NCI-H2081 treated with DMSO at 0.1 percent for 48 hours (cell line): ENCODE measurements at regions not wholly inside any gene's neighbourhood (a gene's known extent, or its start where the extent isn't known, plus 50 kb on each side); places are given as distances from the start of the nearest gene placed in this dataset.
"Not testable (repeated sequence)": the region's sequence is repeated elsewhere in the genome, so short reads cannot be mapped to it uniquely, and the experiment has no call there.

Experiments used
- DNase-seq: peaks from one replicate; lab custom pipeline; 2025; lab: John Stamatoyannopoulos, UW

DNA sequence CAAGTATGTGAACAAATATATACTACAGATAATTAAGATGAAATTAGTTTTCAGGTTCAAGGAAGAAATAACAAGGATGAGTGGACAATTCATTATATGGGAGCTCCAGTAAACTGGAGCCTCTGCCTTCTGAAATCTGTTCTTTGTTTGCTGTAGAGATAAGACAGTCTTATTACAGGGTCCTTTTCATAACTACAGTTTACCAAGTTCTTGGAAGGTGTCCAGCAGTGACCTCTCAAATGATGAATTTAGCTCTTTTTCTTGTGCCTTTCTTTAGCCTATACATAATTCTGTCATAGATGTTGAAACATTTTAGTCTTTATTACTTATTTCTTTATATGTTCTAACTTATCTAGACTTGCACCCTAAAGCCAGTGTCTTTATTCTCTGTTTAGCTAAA is 89.7 kb upstream of the GBE1 start:
- DNase-seq: no peak

DNA sequence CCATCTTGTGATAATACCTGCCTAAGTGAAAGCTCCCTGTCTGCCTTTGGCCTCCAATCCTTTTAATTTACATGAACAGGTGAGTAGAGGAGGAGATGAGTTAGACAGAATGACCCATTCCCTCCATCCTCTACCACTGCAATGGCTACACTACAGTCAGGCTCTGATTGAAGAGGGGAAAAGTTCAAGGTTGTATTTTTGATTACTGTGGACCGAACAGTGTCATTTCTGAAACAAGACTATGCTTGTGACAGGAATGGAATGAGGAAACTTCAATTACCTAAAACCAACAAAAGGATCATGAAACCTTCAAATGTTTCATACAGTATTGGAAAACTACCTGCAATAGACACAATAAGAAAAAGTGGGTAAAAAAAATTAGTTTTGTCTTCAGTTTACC is 85.5 kb upstream of the GBE1 start:
- no peak for DNase-seq

DNA sequence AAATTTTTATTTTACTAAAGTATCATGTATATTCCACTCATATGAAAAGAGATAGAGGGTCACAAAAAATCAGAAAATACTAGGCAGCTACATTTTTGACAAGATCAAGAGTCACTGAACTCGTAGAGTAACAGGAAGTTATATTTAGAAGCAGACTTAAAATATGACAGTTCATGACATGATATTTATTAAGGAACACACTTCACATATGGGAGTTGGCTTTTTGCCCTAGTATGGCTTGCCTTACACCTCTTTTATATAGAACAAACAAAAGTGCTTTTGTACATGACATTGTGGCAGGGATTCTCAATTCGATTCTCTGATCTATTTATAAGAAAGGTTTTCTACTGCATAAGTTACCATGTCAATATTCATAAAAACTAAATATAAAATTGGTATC is 80.1 kb upstream of the GBE1 start:
- DNase-seq: no peak

DNA sequence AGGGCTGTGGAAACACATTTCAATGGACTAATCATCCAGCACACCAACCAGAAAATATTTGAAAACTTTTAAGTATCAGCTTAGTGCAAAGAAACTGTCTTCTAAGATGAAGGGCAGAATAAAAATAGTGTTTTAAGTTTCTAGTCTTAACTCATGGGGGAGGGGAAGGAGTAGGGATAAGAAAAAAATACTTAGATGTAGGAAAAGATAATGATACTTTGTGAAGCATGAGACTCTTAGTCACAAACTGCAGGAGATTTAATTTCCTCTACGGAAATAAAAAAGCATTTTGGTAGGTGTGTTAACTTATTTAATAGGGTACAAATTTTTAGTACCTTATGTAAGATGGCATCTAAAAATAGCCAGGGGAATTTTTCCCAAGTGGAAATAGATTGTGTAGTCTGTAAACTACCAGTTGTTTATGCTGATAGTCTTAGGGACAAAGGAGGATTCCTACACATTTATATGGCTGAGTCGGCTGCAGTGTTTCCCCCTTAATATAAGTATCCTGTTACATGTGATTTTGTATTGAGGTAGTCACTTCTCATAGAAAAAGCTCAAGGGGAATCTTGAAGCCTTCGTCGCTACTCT is 78.2 kb upstream of the GBE1 start:
- no peak for DNase-seq

DNA sequence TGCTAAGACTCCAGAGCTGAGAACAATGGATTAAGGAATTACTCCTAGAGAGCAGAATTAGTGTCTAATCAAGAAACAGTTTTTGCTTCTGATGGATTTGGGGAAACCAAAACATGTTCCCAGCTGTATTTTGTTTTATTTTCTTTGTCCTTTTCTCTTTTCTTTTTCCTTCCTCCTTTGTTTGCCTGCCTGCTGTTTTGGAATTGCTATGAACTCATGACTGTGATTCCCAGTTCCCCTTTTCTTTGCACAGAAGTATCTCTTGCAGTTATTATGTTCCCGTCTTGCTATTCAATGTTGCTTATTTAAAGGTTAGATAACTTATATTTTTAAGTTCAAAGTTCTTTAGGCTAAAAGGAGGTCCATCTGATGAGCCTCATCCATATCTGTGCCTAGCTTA is 77.0 kb upstream of the GBE1 start:
- DNase-seq: no peak

DNA sequence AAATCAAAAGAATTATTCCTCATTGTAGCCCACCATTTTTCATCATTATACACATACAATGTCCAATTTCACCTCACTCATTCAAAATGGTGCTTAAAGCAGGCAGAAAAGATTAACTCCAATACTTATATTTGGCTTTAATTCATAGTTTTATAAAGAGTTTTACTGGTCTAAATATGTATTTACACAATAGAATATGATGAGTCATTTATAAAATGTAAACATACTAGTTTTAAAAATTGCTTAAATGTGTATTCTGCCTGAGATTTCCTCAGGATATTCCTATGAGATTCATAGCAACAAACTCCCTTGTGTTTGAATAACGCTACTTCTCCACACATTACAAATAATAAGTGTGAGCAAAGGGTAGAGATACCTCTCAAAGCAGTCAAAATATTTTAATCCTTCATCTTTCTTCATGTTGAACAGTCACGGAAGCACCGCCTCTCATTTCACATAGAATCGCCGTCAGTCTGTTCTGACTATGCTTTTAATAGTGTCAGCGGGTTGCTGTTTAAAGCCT is 75.7 kb upstream of the GBE1 start:
- no peak for DNase-seq

DNA sequence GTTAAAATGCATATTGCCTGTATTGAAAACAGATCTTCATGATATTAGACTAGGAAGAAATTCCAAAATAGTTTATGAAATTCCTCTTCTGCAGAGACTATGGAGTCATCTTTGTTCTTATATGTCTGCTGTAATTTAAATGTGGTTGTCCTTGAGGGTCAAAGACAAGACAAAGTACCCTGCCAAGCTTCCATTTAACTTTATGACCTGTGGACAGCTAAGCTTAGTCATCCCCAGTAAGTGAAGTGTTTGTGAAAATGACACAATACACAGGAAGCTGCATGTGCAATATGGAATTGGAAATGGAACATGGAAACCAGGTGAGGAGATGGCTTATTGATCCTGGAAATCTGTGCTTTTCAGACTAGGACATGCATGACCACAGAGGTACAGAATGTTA is 68.5 kb upstream of the GBE1 start:
- no peak for DNase-seq

DNA sequence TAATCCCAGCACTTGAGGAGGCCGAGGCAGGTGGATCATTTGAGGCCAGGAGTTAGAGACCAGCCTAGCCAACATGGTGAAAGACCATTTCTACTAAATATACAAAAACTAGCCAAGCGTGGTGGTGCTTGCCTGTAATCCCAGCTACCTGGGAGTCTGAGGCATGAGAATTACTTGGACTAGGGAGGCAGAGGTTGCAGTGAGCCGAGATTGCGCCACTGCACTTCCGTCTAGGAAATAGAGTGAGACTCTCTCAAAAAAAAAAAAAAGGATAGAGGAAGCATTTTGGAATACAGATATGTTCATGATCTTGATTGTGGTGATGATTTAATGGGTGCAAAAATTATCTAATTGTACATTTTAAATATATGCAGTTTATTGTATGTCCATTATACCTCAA is 67.8 kb upstream of the GBE1 start:
- not testable (repeated sequence) for DNase-seq

DNA sequence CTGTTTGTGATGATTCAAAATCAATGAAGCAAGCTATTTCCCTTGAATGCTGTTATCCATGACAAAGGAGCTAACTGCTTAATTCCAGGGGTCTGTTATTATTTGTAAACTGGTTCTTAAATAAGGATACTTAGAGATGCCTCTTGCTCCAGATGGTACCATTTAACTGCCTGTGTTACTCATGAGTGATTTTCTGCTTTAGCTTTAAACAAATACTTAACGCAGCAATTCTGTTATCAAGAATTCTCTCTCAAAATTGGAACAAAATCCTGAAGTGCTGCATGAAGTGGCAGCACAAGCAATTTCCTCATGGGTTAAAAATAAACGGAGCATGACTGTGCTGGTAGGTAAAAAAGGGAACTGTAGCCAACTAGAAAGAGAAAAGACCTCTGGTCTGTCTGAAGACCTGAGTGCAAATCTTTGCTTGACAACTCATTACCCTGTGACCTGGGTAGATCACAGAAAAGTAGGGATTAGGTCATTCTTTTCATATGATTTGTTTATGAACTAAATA is 62.5 kb upstream of the GBE1 start:
- DNase-seq: no peak

DNA sequence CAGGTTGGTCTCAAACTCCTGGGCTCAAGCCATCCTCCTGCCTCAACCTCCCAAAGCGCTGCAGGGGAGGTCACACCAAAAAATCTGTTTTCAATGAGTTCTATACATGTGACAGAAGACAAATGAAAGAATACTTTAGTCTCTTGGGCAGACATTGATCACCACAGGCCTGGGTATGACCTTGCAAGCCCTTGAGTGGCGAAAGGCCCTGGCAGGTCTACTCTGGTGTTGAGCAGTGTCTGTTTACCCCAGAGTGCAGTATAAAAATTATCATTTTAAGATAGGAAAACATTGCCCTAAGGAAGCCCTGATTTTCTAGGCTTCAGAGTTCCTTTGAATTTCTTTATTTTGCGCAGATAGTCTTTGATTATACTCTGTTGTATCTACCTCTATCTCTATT is 61.6 kb upstream of the GBE1 start:
- no peak for DNase-seq

DNA sequence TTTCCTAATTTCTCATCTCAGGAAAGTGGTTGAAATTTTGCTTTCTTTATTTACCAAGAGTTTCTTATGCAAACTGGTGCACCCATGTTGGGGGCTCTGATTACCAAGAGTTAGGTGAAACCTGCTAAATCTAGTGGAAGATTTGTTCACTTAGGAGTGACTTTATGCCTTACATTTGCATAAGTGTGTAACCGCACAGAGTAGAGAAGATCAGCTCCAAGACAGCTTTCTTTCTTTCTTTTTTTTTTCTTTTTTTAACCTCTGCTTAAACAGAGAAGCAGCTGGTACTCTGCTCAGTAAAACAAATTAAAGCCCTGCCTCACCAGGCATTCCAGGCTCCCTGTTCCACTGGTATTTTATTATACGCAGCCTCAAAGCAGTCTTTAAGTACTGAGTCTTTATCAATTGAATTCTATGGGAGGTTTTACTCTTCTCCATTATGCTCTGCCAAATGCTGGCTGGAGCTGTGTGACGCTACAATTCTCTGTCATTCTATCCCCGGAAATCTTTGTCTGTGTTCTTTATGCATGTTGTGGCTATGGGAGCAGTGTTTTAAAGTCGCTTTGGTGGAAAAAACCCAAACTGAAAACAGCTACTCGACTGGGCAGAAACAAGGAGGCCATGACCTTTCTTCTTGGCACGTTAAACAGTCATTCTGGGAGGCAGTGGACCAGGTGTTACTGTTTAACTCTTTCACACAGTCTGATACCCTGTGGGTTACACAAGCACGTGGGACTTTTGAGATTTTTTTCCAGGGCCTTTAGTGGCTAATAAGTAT is 55.2 kb upstream of the GBE1 start:
- no peak for DNase-seq

DNA sequence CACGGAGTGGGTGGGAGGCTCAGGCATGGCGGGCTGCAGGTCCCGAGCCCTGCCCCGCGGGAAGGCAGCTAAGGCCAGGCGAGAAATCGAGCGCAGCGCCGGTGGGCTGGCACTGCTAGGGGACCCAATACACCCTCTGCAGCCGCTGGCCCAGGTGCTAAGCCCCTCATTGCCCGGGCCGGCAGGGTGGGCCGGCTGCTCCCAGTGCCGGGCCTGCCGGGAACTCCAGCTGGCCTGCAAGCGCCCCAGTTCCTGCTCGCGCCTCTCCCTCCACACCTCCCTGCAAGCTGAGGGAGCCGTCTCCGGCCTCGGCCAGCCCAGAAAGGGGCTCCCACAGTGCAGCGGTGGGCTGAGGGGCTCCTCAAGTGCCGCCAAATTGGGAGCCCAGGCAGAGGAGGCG is 50.7 kb upstream of the GBE1 start:
- DNase-seq: not testable (repeated sequence)
